ENCODE measurements at regions not wholly inside any gene's neighbourhood (a gene's known extent, or its start where the extent isn't known, plus 50 kb on each side); places are given as distances from the start of the nearest gene placed in this dataset.
"Not testable (repeated sequence)": the region's sequence is repeated elsewhere in the genome, so short reads cannot be mapped to it uniquely, and the experiment has no call there.

DNA sequence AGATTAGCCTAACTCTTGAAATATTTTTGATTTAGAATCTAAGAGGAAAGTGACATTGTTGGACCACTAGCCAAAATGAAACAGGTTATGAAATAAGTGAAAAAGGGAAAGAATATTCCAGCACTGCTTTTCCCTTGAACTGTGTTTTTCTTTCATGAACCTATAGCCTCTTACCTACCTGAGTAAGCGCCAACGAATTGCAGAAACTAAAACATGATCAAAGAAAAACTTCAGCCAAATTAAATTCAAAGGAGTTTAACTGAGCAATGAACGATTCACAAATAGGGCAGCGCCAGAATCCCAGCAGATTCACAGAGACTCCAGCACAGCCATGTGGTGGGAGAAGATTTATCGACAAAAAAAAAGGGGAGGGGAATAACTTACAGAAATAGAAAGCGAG, 518.6 kb downstream of the PIK3C3 start:
- no peak for DNase-seq (ENCODE audit: low read depth in 3 of 3)

DNA sequence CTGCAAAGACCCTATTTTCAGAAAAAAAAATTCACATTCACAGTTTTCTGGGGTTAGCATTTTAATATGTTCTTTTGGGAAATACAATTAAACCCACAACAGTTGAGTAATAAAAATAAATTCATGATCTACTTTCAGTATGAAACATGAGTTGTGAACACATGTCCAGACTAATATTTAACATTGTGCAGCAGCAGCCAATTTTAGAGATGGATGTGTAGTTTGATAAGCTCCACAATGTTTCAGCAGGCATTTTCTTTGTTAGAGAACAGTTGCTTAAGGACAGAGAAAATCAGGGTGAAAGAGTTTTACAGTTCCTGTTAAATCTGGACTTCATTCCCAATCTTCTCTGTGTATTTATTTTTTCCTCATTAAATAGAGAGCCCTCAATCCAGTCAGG, 519.5 kb downstream of the PIK3C3 start:
- no peak for DNase-seq (ENCODE audit: low read depth in 3 of 3)

DNA sequence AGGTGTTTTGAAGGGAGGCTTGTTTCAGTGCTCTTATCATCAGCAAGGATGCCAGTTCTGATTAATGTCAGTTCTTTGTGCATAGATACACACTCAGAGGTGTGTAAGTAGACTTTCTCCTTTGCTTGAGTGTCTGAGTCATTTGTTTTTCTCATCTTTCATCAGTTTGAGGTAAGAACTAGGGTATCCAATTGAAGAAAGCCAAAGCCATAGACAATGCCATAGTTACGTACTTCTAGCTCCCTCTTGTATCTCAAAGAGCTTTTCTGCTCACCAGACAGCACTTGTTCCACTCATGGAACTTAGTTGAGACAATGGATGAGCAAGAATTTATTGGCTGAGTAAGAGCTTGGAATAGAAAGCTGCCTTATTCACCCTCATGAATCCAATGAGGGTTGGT, 520.1 kb downstream of the PIK3C3 start:
- DNase-seq (ENCODE audit: low read depth in 3 of 3), result no peak

DNA sequence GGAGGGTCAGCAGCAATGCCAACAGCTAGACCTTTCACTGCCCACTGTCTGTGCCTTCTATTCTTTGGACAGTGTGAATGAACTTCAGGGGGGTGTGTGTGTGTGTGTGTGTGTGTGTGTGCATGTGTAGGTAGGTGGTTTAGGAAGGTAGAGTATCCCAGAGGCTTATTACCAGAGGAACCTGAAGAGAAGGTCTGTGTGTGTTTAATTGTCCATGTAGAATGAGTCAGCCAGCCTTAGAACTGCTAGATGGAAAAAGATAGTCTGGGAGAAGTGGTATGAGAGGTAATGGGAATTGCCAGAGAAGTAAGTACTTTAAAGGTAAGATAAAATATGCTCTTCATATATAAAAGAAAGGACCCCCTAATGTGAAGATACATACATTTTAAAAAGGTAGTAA, 522.2 kb downstream of the PIK3C3 start:
- no peak for DNase-seq (ENCODE audit: low read depth in 3 of 3)

DNA sequence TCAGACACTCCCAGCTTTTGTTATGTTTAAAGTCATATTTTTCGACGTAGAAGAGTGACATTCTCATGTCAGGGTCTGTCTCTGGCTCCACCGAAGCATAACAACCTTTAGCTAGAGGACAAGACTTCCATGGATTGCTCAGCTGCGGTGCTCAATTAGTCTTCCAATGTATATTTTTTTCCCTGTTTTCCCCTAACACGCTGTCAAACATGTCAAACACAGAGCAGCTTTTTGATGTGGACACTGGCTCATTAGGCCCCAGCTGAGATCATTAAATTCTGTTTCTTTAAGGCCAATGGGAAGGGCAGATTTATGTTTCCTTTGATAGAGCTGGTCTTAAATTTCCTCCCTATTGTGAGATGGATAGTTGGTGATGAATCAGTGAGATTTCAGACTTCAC, 525.4 kb downstream of the PIK3C3 start:
- no peak for DNase-seq (ENCODE audit: low read depth in 3 of 3)

DNA sequence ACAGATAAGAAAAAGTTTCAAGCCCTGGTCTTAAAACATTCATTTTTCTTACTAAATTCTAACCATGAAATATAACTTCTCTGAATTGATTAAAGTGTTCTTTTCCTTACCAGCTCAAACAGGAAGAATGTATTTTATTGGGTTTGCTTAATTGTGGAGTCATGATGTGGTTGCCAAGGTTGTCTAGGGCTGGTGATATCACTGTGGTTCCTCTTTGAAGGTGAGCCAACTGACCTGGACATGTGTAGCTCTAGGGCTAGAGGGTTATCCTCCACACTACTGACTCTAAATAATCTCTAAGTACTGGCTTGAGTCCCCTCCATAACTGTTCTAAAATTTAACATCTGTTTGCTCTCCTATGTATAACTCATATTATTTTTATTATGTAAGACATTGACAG, 529.6 kb downstream of the PIK3C3 start:
- no peak for DNase-seq (ENCODE audit: low read depth in 3 of 3)

DNA sequence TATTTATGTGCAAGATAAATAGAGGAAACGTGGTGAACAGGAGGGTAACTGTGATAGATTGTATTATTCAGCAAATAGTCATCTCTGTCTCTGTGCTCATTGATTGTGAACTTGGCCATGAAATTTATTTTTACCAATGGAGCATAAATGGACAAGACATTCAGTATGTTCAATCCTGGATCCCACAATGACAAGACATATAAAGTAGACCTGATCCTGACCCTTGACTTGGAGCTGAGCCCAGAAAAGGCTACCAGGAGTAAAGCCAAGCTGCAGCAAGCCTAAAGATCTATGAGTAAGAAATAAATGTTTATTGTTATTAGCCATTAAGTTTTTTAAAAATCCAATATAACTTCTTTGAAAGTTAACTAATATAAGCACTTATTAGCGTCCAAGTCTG, 531.2 kb downstream of the PIK3C3 start:
- DNase-seq (ENCODE audit: low read depth in 3 of 3), result no peak

DNA sequence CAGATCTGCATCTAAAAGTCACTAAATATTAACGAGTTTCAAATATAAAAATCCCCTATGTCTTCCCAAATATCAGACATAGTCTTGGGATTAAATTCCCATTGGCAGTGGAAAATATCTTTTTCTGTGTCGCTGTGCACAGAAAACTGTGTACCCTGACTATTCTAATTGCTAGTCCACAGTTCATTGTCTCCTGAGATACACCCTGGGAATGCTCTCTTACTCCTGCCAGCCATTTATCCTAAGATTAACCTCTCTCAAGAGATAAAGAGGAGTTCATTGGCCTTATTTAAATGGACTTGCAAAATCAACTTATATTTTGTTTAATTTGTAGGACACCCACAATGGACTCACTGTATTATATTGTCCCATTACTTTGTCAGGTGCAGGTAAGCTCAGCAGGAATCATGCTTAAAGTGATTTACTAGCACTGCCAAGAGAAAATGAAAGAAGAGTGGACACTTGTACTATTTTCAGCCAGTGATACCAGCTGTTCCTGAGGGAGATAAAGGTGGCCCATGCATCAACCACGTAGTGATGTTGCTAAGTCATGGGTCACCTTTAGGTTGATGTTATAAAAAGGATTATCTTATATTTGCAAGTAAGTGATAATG, 553.8 kb downstream of the PIK3C3 start:
- no peak for DNase-seq (ENCODE audit: low read depth in 3 of 3)

DNA sequence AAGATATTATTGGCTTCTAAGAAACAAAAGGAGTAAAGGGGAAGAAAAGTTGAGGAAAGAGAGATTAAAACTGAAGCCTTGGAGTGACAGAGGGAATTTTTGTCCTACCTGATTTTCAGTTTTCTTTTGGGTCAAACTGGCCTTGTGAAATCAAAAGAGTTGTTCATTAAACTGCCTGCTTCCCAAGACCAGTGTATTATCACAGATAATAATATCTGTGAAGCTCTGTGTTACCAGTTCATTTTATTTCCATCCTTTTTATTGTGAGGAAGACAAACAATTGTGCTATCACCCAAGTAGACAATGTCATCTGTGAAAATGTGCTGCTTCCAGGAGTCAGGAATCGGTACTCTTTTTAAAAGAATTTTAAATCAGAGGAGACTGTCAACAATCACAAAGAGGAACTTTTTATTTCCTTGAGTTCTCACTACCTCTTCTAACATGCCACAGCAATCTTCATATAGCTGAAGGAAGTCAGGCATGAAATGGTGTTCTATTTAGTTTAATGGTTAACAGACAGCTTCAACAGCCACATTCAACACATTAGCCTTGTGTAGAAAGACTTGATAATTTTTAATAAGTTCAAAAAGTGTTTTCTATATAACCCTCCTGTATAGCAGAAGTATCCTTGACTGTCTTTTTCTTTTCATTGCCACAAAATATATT, 554.8 kb downstream of the PIK3C3 start:
- DNase-seq (ENCODE audit: low read depth in 3 of 3), result no peak

DNA sequence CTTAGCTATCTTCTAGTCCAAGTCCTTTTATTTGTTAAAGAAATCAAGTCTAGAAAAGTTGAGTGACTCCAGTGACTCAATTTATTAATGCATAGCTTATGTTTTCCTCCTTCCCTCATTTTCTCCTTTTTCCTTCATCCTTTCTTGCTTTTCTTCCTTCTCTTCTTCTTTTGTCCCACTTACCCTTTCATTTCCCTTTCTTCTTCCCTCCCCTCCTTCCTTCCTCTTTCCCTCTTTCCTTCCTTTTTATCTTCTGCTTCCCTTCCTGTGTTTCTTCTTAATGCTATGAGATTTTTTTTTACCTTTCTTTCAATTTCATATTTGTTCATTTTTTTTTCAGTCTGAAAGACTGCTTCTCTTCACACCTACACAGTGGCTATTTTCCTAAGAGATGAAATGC, 555.5 kb downstream of the PIK3C3 start:
- DNase-seq (ENCODE audit: low read depth in 3 of 3), result no peak

DNA sequence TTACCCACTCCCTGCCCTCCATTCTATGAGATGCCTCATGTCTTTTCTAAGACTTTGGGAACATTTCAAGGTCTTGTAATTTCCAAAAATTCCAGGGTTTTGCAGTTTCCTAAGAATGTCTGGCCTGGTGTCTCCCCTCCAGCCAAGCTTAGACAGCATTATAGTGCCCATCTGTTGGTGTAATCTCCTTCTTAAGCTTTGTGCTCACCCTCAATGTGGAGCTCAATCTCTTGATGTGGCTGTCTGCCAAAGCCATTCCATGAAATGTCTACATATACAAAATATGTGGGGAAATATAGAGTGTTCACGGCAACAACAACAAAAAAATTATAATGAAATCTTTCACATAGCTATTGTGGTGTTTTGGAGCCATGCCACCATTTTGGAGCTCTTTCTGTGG, 558.4 kb downstream of the PIK3C3 start:
- DNase-seq (ENCODE audit: low read depth in 3 of 3), result no peak

DNA sequence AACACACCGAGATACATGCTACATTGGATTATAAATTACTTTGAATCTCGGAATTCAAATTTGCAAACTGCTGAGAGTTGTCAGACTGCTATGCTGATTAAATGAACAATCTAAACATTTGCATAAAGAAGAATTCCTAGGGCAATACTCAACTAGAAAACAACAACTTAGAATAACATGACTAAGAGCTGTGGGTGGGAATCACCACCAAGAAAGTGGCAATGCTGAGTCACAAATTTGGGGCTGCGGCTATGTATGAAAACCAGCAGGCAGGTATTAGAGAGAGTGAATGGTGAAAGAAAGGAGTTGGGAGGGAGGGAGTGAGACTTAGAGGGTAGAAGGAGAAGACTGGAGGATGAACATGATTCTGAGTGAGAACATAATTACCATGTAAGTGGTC, 559.5 kb downstream of the PIK3C3 start:
- no peak for DNase-seq (ENCODE audit: low read depth in 3 of 3)

DNA sequence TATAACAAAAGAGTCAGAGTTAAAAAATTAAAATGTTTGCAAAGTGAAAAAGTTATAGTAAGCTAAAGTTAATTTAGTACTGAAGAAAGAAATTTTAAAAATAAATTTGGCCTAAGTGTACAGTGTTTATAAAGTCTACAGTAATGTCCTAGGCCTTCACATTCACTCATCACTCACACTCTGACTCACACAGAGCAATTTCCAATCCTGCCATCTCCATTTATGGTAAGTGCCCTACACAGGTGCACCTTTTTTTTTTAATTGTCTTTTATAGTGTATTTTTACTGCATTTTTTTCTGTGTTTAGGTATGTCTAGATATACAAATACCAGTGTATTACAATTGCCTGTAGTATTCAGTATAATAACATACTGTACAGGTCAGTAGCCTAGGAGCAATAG, 562.9 kb downstream of the PIK3C3 start:
- no peak for DNase-seq (ENCODE audit: low read depth in 3 of 3)

DNA sequence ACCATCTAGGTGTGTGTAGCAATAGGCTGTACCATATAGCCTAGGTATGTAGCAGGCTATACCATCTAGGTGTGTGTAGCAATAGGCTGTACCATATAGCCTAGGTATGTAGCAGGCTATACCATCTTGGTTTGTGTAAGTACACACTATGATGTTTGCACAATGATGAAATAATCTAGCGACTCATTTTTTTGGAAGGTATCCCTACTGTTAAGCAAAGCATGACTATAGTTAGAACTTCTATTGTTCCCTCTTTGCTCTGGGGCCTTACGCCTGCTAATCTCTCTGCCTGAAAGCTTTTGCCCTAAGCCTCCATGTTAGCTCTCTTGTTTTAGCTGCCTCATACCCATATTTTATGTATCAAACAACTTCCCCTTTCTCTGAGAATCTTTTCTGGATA, 563.3 kb downstream of the PIK3C3 start:
- DNase-seq (ENCODE audit: low read depth in 3 of 3), result not testable (repeated sequence)

DNA sequence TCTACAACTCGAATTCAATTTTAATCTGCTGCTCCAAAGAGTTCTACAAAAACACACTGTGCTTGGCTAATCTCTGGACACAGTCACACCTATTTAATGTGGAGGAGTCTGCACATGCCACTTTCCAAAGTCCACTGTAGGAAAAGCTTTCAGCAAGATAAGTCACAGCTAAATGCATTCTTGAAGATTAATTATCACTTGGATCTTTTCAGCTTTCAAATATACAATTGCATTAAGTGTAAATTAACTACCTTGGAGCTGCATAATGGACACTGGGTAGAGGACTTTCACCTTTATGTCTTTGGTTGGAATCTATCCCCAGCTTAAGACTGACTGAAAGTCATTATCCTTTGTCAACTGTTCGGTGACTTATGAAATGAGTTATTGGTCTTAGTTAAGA, 565.1 kb downstream of the PIK3C3 start:
- no peak for DNase-seq (ENCODE audit: low read depth in 3 of 3)

DNA sequence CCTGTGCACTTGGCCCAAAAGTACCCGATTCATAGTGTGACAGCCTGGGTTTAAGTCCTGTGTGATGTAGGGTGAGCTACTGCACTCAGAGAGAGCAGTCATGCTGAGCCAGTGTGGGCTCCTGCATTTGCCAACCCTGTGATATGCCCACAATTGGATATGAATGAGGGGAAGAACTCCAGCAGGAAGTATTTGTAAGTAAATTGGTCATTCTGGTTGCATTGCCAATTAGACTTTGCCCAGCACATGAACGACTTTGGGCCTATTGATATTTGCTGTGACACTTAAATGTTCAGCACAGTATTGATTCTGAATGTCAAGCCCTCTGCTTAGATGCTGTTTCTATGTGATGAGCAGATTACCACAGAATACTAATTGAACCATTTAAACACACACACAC, 570.9 kb downstream of the PIK3C3 start:
- DNase-seq (ENCODE audit: low read depth in 3 of 3), result no peak

DNA sequence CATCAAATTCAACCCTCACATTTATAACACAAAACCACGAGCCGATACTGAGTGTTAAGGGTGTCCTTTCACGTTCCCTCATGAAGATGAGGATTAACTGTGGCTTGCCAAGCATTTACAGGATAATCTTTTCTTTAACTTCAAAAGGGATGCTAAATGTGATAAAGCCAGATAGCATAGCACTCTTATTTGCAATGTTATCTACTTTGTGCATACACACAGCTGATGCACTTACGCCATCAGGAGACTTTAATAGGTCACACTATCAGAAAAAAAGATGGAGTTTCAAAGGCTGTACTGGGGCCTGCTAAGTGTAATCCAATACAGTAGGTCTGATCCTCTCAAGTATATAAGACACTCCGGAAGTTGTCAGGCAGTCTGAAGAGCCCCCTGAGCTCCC, 572.7 kb downstream of the PIK3C3 start:
- DNase-seq (ENCODE audit: low read depth in 3 of 3), result no peak

DNA sequence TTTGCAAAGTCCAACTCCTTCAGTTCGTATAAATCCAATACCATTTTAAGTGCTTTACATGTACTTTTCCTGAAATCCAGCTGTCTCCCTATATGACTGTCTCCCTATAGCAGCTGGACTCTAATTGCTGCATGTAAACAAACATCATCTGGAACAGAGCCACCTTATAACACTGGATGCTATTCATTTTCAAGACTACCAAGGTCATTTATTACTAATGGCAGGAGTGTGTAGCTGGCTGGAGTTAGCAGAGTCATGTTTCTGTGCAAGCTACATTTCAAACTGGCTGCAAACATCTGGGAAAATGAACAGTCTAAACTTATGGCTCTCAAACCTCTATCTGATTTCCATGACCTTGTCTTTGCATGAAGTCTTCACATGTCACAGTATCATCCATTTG, 575.2 kb downstream of the PIK3C3 start:
- no peak for DNase-seq (ENCODE audit: low read depth in 3 of 3)

DNA sequence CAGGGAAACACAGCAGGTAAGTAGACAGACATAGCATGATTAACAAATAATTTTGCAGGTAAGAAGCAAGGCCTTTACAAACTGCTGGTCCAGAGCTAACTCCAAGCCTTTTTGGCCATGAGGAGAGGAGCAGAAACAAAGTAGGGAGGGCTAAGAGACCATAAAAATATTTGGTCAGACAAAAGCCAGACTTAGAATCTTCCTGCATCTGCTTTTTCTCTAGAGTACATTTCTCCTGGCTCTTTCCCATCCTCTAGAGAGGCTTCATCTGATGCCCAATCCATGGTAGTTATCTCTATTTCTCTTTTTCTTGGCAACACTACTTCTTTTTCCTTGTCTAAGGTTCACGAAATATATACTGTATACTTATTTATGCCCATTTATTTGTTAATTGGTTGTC, 577.1 kb downstream of the PIK3C3 start:
- no peak for DNase-seq (ENCODE audit: low read depth in 3 of 3)

DNA sequence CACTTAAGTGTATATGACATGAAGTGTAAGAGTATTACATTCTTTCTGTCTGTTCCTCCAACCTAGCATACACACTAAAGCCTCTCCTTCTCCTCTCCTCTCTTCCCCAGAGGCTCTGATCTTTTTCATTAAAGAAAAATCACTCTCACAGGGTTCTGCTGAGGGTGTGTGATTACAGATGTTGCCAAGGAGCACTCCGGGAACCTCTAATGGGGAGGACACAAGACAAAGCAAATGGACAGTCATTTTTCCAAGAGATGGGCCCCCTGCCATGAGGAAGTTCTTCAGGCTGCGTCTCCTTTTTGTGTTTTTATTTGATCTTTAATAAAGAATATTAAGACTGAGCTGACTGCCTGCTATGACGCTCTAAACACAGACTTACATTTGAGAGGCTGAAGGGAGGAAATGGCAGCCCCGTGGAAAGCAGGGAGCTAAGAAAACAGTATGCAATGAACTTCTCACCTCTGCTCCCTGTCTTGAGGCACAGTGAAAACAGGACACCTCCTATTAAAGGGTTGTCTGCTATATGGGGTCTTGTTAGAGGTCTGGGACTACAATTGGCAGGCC, 578.1 kb downstream of the PIK3C3 start:
- no peak for DNase-seq (ENCODE audit: low read depth in 3 of 3)

DNA sequence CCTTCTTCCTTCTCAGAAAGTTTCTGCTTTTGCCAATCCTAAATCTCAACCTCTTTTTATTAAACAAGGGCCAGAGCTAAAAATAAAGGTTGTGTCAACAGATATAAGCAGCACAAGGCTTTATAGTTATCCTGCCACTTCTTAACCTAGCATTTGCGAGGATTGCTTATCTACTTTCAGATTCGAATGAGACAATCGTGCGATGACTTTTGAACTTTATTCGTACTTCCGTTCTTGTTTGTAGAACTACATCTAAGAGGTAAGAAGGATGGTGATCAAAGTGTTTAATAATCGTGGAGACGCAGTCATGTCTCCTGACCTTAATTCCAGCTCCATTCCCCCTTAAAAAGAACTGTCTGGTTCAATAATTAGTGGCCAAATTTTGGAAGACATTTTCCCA, 578.6 kb downstream of the PIK3C3 start:
- no peak for DNase-seq (ENCODE audit: low read depth in 3 of 3)

DNA sequence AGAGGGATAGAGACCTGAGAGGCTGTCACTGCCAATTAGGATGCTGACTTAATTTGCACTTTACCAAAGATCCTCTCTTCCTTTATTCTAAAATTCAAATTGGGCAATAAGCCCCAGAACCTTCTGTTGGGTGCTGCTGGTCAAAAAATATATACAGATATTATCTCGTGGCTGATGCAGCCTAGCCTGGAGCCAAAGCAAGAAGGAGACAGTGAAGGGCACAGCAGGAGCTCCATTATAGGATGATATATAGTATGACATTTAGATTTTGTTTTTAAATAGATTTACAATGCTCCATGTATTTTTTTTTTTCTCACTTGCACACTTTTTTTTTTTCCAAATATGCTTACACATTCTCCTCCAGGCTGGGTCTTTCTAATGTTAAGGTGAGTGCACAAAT, 579.3 kb downstream of the PIK3C3 start:
- no peak for DNase-seq (ENCODE audit: low read depth in 3 of 3)

DNA sequence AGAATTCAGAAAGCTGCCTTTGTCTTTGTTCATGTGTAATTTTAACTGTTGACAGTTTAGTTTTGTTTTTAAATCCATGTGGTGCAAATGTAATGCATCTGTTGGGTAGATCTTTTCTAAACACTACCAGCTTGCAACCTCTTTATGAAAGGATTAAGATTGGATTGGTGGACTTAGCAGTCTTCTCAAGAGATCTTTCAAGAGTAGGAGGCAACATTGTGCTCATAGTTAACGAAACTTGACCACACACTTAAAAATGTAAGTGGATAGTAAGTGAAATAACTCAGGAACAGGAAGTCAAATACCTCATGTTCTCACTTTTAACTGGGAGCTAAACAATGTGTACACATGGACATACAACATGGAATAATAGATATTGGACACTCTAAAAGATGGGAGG, 579.0 kb downstream of the RIT2 start:
- no peak for DNase-seq (ENCODE audit: low read depth in 3 of 3)

DNA sequence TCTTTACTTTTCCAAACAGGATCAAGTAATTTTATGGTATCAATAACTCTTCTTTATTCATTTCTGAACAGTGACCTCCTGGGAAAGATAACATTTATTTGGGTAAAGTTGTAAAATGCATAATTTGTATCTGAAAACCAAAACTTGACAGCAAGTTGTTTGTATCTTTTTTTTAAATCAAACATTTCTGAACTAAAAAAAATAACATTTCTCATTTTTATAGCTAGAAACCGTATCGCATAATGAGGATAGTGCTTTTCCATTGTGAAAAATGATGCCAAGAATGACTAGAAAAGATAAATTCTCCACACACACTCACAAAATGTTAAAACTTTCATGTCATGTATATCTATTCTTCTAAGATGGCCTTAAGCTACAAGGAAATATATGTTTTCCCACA, 578.2 kb downstream of the RIT2 start:
- DNase-seq (ENCODE audit: low read depth in 3 of 3), result no peak

All from stimulated activated CD4-positive, alpha-beta T cell treated with anti-CD3 and anti-CD28 coated beads, TNF-alpha, amount 100 ng/mL, for 24 hours (primary cell).